HG03159 (cell line): ENCODE measurements at regions not wholly inside any gene's neighbourhood (a gene's known extent, or its start where the extent isn't known, plus 50 kb on each side); places are given as distances from the start of the nearest gene placed in this dataset.
"Not testable (repeated sequence)": the region's sequence is repeated elsewhere in the genome, so short reads cannot be mapped to it uniquely, and the experiment has no call there.

Experiments used
- ATAC-seq: cut with Tn5 transposase; IDR thresholded peaks from one replicate; pipeline ENCODE4 v1.9.1; 2021; ENCODE audit warnings: mild to moderate bottlenecking, moderate library complexity; ENCODE audit not compliant: unreplicated experiment

DNA sequence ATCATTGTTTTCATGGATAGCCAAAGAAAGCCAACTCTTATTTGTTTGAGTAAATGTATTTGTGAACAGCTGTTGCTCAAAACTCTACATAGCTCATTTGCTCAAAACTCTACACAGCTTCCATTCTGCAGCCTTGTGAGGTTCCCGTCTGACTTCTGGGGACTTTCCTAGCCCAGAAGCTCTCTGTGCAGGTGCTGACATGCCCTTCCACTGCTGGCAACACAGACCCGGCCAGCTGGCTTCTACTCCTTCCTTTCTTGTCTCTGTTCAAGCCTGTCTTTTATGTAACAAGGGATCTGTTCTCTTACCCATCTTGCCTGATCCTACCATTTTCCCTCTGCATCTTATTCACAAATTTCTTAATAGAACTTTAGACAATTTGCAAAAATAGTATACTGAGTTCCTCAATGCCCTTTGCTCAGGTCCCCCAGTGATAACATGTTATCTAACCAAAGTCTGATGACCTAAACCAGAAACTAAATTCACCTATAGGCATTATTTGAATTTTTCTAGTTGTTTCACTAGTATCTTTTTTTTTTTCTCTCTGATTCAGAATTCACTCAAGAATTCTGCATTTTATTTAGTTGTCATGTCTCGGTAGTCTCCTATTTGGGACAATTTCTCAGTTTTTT, 556.5 kb upstream of the SEMA6A start:
- peak; percentile 78 for ATAC-seq

DNA sequence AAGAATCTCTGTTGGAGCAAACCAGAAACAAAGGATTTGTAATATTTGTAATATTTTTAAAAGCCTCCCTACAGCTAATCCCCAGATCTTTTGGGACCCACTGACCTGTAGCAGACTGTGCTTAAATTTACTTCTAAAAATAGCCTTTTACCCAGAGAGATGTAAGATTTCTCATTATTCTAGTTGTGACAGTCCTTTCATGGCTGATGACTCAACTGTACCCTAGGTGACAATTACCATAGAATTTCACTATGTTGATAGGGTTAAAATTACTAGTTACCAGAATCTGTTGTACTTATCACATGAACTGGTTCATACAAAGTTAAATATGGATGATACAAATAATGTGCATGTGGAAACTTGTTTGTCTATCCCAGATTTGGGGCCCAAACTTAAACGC, 543.9 kb upstream of the SEMA6A start:
- no peak for ATAC-seq

DNA sequence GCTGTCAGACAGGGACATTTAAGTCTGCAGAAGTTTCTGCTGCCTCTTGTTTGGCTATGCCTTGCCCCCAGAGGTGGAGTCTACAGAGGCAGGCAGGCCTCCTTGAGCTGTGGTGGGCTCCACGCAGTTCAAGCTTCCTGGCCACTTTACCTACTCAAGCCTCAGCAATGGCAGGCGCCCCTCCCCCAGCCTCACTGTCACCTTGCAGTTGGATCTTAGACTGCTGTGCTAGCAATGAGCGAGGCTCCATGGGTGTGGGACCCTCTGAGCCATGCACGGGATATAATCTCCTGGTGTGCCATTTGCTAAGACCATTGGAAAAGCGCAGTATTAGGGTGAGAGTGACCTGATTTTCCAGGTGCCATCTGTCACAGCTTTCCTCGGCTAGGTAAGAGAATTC, 542.7 kb upstream of the SEMA6A start:
- not testable (repeated sequence) for ATAC-seq

DNA sequence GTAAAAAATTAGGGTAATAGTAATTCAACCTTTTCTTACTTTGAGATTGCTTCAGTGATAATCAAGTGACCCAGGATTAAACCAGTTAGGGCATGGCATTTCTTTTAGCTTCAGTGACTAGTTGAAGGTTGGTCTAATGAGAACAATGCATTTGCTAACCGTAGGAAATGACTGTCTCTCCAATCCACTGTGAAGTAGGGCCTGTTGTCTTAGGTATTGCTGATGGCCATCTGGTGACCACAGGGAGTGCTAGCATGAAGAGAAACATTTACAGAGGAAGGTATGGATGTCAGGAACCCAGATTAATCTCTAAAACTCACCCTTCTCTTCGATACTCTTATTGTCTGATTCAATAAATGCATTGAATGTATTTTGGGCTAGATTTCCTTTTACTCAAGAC, 535.9 kb upstream of the SEMA6A start:
- ATAC-seq = no peak

DNA sequence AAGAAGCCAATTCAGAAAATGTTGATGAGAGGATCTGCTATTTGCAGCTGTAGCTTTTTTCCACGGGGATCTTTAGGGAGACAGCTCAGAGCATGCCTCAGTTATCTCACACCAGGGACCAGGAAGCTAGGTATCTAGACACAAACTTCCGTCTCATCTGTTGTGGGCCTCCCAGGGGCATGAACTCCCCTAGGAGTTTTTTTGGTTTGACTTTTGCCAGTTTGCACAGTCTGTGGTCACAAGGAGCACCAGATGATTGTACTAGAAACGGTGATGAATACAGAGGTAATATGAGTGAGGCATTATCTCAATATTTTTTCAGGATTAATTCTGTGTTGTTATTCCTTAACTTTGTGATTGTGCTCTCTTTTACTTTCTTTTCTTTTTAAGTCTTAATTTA, 533.2 kb upstream of the SEMA6A start:
- no peak for ATAC-seq

DNA sequence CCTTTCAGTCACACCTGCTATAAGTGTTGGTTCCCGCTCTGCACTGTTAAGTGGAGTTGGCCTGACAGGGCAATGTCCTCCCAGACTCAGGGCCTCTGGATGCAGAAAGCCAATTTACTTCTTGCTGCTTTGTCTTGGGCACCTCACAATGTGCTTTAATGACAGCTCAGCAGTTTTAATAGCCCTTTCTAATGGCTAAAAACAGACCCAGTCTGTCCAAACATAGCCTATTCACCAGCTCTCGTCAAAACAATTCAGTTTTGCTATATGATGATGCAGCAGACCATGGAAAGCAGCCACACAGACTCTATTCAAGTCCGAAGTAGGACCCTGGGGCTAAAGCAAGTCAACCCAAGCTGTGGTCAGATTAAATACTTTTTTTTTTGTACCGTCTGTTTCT, 529.1 kb upstream of the SEMA6A start:
- ATAC-seq = no peak

DNA sequence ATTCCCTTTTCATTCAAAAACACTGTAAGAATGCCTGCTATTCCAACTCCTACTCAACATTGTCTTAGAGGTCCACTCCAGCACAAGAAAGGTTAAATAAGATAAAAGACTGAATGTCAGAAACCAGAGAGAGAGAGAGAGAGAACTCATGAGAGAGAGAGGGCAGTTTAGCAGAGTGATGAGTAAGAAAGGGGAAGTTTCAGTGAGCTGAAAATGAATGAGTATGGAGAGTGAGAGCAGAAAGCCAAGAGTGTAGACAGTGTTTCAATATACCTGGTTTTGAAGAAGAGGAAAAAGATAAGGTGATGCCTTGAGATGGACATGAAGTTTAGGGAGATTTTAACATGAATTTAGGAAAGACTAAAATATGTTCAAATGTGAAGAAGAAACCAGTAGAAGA, 528.0 kb upstream of the SEMA6A start:
- ATAC-seq = no peak

DNA sequence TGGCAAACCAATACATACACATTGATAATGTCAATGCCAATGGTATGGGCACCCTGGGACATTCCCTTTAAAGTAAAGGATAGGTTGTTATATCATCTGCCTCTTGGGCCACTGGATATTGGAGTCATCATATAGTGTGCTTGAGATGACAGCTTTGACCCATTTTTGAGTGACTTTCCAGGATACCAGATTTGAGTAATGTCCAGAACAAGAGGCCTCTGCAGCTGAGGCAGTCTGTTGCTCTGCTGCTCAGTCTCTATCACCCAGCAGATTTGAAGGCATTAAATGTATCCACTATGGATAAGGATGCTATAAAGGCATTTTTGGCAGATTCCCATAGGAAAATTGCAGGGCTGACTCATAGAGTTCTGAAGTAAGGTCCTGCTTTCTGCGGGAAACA, 525.6 kb upstream of the SEMA6A start:
- ATAC-seq = no peak

DNA sequence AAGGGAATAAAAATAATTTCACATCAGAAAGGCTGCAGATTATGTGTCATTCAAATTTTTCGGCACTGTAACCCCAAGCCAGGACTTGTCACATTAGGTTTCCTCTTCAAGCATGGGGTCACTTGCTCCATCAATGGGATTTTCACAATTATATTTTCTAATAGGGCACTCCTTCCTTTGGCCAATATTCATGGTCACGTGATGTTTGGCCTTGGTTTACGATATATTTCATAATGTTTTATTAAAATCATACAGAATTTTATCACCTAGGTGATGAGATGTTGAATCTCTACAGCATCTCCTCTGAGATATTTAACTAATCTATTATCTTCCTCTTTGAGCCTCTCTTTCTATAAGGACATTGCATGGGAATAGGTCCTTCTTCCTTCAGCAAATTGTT, 523.5 kb upstream of the SEMA6A start:
- ATAC-seq = no peak

DNA sequence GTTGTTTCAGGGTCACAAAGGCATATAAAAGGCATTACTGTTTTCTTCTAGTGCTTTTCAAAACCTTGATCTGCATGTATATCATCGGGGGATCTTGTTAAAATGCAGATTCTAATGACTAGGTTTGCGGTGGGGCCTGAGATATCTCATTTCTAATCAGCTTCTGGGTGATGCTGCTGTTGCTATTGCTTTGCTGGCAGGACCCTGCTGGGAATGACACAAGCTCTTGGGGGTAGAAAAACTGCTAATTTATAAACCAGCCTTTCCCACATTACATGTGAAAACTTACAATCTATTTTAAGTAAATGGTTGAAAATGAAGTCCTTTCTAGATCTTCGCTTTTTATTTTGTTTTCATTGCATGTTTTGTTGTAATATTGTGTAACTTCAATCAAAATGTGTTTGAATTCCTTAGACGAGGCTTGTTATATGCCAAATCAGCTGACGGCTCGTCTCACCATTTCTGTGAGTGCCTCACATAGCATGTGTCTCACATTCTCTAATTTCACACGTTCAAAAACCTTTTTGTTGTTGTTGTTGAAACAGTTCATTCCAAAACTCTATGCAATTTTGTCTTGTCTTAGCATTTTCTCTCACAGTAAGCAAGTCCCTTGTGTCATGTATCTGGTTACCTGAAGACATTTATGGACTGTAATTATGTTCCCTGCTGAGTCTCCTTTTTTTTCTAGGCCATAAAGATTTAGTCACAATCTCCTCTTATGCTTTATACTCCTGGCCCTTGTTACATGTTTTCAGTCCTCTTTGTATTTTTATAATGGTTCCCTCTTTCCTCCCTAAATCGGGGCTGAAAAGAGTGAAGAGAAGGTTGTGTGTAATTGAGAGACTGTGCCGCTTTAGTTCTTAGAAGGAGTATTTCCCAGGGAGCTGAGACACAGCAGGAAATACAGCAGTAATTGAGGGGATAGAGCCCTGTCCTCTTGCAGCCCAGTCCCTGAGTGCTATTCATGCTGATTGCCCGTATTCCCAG, 521.0 kb upstream of the SEMA6A start:
- ATAC-seq = no peak

DNA sequence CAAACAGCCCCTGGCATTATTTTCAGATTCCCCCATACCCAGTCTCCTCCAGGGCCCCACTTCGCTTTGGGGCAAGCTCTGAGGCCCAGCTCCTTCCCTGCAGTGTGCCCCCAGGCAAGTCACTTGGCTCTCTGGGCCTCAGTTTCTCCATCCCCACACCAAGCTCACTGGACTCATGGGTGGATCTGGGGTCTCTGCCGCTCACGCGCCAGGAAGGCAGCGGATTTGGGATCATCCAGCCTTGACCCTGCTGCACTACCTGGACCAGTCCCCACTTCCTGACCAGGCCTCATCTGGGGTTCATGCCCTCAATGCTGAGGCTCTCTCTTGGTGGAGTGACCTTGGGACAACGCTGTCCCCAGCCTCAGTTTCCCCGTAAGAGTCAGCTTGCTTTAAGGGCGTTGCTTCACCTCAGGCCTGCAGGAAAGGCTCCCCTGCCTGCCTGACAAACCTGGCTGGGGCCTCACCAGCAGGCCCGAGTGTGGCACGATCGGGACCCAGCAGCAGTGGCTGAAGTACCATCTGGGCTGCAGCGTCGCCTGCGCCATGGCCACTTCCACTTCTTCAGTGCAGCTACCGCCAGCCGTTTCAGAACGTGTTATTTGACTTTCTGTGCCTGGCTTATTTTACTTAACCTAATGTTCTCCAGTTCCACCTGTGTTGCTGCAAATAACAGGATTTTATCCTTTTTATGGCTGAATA, 519.6 kb upstream of the SEMA6A start:
- no peak for ATAC-seq

DNA sequence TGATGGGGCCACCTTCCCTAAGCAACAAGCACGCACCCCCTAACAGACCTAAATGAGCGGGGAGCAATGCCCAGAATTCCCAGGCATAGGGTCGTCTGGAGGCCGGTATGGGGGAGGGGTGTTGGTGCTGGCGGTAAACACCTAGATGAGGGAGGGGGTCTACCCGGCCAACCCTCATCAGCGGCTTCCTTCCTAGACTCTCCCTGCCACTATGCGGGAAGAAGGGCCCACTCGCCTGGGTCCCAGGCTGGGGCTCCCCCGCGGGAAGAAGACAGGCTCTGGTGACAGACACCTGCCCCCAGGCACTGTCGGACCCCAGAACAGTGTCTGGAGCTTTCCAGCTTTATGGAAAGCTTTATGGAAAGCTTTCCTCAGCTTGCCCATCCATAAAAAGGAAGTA, 519.0 kb upstream of the SEMA6A start:
- no peak for ATAC-seq

DNA sequence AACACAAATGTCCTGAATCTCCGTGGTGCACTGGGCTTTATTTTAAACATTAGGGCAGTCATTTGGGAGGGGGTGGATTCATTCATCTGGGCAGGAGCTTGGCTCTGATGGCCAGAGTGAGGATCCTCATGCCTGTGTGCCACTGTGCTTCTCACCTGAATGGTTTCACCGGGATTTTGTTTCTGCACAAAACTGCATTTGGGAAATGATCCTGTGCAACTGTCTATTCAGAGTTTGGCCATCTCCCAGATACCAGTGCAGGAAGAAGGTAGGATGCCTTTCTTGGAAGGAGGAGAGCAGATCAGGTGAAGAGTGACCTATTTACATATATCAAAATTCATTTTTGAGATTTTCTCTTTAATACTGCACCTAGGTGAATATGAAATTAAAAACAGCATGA, 514.4 kb upstream of the SEMA6A start:
- no peak for ATAC-seq

DNA sequence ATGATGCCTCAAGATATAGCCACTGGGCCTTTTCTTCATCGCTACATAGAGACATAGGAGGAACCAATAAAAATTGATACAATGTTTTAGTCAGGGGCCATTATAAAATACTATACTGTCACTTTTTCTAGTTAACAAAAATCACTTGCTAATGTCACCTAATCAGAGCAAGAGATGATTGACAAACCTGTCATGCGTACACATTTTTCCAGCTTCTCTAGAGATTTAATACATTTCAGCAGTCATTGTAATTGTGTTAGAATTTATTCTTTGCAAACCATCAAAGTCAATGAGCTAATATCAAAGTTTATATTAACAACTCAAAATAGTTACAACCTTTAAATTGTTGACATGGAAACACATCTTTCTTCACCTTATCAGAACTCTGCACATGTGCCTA, 513.6 kb upstream of the SEMA6A start:
- ATAC-seq = no peak

DNA sequence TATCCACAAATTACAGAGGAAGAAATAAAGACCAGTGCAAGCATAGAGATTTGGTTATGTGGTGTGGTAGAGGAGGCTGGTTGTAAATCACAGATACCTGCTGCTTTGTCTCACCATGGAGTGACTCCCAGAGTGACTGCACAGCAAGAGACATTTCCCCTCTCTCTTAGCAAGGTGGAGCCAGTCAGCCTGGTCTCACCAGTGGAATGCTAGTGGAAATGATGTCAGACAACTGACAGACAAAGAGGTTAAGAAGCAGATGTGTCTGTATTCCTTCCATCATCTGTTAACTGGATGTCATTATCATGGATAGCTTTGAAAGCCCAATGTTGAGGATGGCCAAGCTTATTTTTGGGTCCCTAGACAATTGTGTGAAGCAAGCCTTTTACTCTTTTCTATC, 509.4 kb upstream of the SEMA6A start:
- ATAC-seq = no peak

DNA sequence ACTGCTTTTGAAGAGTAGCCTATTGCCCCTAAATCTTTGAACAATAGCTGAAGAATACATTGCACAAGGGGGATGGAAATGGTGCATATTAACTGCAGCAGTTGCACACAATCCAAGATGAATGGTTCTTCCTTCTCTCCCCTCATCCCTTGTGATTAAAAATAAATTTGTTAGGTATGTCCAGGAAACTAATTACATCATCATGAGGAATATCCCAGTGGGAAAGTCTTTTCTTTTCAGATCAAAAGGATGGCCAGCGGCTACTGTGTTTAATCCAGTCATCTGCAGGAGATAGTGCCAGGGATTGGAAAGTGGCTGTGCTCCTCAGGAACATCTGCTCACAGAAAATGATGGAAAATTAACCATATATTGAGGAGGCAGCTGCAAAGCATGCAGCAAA, 508.4 kb upstream of the SEMA6A start:
- ATAC-seq = no peak

DNA sequence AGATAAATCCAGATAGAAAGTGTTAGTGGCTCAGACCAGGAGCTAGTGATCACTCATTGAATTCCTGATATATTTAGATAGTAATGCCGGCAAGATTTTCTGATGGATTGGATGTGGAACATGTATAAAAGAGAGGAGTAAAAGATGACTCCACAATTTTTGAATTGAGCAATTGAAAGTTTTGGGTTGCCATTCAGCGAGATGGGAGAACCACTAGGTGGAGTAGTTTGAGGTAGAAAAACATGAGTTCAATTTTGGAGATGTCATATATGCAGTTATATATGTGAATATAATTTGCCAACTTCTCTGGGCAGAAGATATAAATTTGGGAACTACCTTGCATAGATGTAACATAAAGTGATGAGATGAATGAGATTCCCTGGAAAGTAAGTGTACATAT, 502.5 kb upstream of the SEMA6A start:
- ATAC-seq = no peak

DNA sequence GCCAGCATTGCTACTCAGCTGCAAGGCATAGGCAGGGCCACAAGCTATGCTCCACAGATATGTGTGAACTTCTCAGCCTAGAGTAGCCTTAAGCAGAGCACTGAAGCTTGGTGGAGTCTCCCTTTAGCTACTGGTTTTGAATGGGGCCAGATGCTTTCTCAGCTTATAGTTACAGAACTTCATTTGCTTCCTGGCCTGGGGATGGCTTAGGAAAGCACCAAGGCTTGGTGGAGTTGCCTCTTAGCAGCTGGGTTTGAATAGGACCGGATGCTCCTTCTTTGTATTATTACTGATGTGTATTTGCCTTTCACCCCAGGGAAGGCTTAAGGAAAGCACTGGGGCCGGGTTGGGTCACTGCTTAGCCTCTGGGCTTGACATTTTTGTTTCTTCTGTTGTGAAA, 497.8 kb upstream of the SEMA6A start:
- ATAC-seq = no peak

DNA sequence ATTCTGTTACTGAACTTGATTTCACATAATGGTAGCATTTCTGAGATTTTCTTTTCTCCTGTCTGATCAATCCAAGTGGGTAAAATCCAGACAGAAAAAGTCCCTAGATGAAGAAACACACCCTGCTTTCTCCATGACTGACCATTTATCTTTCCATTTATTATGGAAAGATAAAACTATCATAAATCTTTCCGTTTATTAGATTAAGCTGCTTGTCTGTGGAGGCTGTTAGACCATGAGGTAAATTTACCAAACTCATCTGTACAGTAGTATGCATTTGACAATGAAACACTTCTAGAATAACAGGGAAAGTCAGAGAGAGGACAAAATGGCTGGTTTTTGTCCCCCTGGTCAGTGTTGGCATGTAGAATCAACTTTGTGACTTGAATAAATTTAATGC, 491.2 kb upstream of the SEMA6A start:
- no peak for ATAC-seq

DNA sequence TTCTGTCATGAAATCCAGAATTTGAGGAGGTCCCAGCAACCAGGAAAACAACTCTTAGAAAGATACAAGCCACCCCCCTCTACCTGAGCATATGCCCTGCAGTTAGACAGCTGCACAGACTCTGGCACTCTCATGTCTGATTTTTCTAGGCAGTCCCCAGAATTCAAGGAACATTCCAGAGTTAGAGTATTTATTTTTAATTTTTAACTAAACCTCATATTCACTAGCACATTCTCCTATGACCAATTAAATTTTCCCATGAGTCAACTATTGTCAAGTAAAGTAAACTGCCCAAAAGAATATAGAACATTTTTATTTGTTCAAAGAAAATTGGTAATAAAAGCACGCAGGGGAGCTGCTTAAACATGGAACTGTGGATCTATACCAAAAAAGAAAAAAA, 490.5 kb upstream of the SEMA6A start:
- ATAC-seq = no peak

DNA sequence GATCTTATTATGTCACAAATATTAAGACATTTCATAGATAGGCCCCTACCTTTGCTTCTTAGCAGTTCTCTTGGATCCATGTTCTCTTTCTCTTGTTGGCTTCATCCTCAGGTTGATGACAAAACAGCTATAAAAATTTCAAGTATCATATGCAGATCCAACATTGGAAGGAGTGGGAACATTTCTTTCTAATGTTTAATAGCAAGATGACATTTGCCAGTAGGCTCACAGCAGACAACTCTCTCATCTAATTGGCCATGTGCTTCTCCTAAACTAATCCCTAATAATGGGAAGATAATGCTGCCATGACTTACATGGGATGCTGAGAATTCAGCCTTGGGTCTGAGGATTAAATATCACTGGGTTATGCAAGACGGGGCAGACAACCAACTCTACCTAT, 485.5 kb upstream of the SEMA6A start:
- no peak for ATAC-seq

DNA sequence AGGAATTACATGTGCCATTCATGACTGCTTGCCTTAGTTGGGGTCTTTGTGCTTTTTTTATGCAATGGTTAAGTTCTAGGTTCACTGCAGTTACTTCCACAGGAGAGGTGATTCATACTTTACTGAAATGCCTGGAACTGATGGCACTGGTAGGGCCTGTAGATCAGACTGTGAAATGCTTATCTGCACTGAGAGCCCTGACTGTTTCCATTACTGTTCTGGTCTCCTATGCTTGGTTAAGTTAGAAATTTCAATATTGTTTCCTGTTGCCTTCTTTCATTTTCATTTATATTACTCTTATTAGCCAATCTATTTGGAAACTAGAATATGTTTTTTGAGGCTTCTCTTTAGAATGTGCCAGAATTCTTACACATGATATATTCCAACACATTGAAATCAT, 484.1 kb upstream of the SEMA6A start:
- ATAC-seq = no peak
